EL (cell line): ENCODE measurements at regions not wholly inside any gene's neighbourhood (a gene's known extent, or its start where the extent isn't known, plus 50 kb on each side); places are given as distances from the start of the nearest gene placed in this dataset.

Source experiments
- DNase-seq: peaks from one replicate; pipeline ENCODE4 v3.0.0-alpha.2; 2016

DNA sequence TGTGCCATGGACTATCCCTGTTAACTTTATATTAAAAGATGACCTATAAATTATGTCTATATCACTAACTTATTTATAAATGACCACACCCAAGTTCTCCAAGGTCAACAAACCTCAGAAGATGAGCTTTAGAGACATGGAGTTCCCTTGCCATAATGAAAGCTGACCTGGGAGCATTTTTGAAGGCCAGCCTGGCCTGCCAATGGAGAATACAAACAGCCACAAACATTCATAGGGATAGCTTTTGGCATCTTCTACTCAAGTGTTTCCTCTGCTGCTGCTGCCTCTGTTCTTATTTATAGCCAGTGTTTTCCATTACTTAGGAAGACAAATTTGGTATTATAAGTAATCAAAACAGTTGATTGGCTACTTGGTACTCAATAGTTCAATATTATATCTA lies 117.3 kb upstream of the ADAMTS19 start:
- DNase-seq = no peak

DNA sequence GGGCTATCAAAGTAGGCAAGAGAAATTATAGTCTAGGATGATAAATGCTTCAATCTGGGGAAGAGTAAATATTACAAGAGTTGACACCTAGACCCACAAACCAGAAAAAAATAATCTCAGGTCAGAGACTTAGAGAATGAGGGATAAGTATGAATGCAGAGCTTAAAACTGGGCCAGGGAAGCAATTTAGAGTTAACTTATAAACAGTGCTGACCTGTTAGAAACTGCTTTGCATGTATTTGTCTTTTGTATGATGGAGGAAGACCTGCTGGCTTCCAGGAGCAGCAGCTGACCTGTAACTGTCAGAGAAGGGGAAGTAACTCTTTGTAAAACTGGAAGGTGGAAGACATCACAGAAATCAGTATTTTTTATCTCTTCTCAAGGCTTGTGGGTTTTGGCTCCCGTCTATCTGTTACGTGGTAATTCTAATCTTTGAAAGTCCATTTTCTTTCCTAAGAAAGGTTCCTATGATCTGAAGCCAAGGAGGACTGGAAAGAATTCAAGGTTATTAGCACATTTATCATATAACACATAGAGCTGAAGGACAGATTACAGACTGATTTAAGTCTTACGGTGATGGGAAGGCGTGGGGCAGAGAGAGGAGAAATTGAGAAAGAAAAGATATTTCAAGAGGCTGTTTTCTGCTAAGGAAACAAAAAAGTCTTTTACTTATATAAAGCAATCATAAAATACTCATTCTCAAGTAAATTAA lies 114.7 kb upstream of the ADAMTS19 start:
- DNase-seq = no peak

DNA sequence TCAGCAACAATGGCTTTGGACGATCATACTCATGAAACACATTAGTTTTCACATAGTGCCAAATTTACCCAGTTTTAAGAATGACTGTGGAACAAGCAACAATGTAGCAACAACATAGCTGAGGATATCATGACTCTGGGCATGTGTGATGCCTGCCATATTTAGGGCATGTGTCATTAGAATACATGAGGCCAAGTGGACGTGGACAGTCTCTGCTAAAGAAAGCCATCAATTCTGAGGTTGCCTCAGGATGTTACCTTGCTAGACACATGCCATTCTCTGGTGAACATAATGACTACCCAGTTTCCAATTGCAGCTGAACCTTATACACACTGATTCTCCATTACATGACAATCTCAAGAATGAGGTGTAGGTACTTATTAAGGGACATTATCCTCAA lies 103.3 kb upstream of the ADAMTS19 start:
- no peak for DNase-seq

DNA sequence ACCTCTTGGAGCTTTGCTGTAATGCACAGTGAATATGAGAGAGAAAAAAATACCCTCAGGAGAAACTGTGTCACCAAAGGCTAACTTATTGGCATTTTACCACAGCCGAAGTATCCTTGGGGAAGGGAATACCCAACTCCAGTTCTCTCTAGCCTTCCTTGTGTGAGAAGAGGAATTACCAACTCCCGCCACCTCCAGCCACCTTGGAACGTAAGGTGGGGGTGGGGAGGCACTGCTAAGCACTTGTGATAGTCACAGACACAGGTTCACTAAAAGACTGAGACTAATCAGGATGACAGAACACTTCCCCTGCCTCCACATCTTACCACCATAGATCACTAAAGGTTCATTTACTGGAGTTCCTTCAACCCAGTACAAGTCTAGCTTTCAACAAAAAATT lies 102.0 kb upstream of the ADAMTS19 start:
- DNase-seq = no peak

DNA sequence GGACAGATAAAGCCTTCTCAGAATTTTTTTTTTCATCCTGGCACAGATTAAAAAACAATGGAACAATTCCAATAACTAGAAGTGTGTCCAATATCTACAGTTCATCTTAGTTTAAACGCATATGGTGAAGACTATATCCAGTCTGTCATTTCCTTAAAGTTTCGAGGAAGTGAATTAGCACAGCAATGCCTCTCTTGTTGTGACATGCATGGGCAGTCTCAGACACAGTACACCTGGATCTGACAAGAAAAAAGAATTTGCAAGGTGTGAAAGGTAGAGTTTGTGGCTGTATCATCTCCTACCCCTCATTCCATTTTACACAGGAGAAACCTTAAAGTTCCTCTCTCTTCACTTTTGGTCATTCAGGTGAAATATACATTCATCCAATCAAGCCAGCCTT lies 100.6 kb upstream of the ADAMTS19 start:
- DNase-seq = no peak

DNA sequence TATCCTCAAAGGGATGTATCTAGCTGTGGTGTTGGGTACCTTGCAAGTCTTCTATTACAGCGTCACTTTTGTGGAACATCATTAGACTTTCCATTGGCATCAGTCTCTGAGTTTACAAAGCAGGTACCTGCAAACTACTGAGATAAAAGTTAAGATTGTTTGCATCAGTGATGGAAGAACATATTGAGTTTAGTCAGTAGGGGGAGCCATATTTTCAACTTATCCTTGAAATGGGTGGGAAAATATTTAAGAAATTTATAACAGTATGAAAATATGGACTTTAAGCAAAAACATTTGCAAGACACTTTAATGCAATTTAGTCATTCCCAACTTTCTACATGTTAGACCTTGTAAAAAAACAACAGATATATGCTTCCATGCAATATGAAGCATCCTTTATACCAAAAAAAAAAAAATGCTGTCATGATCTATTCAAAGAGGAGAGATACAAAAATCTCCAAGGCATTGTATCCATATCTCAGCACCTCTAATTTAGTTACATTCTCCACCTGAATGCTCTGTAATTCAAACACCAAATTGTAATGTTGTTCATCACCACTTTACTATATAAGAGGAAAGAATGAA lies 98.6 kb upstream of the ADAMTS19 start:
- DNase-seq = peak; percentile 8

DNA sequence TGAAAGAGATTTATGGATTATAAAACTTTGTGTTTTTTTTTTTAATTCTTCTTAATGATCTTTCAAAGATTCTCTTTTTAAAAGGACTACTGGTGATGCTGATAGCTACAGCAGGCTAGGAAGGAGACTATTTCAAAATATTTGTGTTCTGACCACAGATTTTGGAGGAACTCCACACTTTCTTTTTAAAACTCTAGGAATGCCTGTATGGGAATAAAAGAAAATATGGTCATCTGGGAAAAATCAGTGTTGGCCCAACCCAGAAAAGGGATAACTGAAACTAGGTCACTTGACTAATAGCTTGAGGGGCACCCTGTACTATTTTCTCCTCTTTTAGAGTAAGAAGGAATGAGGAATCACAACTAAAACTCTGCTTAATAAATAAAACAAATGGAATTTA lies 97.6 kb upstream of the ADAMTS19 start:
- DNase-seq = no peak

DNA sequence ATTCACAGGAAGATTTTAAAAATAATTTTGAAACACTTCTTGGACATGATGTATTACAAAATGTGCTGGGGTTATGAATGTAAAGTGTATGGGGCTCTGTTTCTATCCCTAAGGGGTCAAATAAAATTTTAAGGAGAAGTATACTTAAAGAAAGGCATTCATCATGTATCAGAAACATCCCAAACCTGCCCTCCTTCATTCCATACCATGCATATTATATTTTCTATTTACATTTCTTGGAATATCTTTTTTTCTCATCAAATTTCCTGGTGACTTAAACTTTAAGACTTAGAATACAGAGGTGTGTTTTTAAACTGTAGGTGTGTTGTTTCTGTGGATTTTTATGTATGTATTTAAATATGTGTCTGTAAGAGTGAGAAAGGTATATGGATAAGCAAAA lies 96.1 kb upstream of the ADAMTS19 start:
- DNase-seq = no peak

DNA sequence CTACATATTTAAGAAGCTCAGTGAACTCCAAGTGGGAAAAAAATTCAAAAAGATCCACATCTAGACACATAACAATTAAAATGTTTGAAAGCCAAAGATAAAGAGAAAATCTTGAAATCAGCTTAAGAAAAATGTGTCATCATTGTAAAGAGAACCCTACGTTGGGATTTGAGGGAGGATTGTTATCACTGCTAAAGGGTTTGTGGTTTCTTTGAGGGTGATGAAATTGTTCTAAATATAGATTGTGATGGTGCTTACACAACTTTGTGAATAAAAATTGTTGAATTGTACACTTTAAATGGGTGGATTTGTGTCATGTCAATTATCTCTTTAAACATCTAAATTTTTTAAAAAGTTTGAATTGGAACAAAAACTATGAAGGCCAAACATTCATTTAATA lies 92.2 kb upstream of the ADAMTS19 start:
- DNase-seq = no peak

DNA sequence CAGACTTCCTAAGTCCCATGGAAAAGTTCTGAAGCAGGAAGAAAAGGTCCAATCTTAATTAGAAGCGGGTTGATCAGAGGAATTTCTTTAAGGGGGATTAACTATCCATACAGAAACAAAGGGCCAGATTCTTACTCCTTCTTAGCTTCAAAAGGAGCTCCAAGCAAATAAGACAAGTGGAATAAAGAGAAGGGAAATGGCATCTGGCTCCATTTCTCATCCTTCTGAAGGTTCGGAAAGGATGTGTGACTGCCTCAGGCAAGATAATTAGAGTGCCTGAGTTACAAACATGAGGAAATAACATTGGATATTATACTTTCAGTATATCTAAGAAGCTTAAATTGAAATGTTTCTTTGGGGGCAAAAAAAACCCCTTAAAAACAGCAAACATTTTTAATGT lies 88.1 kb upstream of the ADAMTS19 start:
- no peak for DNase-seq

DNA sequence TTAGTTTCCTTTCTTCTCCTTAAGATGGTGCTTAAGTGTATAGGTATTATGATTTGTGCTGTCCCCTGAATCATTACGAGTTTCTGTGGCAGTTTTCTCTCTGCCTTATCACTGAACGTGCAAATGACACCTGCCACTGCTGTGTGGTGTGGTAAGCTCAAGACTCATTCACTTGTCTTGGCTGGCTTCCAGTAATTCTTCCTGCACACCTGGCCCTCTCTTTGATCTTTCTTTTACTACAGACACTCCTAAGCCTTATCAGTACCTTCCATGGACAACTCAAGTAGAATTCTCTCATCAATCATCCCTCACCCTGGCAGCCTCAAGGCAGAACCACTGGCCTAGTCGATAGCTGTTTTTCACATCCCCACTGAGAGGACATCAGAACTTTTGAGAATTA lies 82.6 kb upstream of the ADAMTS19 start:
- no peak for DNase-seq

DNA sequence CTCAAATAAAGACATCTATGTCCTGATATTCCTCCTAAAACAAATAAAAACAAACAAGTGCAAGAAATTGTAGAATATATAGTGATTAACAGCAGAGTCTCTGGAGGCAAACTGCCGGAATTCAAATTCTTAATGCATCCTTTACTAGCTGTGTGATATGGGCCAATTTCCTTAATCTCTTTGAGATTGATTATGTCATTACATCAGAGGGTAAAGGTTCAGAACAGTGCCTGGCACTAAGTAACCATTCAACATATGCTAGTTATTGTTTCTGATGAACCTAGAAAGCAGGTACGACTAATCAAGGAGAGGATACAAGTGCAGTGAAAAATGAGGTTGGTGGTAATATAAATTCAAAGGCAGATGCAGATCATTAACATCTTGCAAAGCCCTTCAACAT lies 81.1 kb upstream of the ADAMTS19 start:
- DNase-seq = no peak

DNA sequence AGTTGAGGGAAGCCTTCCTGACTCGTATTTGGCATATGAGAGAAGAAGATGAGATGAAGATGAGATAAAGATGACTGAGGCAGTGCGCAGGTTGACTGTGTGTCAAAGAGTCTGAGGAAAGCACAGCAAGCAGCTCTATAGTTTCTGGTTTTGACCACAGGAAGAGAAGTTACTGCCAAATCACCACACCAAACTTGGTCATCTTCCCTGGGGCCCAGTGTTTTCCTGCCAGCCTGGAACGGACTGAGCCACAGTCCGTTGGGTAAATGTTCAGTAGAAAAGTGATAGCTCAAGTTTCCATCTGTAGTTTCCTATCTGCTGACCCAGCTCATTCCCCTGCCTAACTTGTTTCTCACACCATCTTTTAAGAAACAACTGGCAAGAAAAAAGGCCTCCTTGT lies 80.7 kb upstream of the ADAMTS19 start:
- DNase-seq = no peak

DNA sequence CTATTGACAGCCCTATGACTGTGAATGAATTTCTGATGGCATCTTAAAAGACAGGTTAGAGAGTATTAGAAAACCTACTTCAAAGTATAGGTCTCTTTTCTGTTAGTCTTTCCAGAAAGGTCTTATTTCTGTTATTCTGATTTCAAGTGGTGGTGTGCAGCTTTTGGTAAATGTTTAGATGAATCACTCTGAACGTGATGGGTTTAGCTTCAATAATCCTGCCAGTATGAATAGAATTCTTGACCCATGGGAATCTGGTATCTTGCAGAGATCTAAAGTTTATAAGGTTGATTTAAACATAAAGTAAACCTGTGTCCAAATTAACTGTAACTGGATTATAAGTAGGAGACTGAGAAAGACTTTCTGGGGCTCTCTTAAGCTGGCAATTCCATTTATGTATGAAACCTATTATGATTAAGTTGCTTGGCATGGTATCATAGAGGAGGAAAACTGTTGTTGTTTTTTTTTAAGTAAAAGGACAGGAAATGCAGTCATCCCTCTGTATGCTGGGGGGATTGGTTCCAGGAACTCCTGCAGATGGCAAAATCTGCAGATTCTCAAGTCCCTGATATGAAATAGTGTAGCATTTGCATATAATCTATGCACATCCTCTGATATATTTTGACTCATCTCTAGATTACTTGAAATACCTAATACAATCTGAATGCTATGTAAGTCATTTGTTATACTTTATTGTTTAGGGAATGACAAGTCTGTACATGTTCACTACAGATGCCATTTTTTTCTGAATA lies 77.0 kb upstream of the ADAMTS19 start:
- peak; percentile 3 for DNase-seq

DNA sequence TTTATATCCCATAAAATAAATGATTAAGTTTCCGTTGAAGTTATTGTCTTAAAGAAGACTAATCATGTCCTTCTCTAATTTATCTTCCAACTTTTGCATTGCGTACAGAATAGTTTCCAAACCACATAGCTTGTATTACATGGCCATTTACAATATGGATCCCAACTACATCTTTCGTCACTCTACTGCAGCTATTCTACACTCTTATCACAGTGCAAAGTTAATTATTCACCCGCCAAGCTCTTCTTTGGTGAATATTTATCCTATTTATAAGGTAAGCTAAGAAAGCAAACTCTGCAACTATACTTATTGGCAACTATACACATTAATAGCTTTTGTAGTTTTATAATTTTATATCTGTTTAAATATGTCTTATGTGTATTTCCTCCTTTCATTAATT lies 75.9 kb upstream of the ADAMTS19 start:
- DNase-seq = no peak

DNA sequence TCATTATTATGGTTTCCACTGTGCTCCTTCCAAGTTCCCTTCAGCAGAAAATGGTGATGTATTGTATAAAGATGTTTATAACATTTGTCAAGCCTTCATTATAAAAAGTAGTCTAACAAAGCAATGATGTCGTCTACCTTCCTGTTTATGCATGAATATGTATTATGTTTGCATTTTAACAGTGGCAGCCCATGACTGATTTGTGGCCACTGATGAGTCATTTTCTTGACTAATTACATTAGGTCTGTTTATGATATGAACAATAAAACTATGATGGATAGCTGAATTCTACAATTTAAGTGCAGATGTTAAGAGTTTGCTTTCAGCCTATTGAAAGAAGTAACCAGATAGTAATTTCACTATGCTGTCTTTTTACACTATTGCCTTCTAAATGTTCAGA lies 75.4 kb upstream of the ADAMTS19 start:
- DNase-seq = no peak

DNA sequence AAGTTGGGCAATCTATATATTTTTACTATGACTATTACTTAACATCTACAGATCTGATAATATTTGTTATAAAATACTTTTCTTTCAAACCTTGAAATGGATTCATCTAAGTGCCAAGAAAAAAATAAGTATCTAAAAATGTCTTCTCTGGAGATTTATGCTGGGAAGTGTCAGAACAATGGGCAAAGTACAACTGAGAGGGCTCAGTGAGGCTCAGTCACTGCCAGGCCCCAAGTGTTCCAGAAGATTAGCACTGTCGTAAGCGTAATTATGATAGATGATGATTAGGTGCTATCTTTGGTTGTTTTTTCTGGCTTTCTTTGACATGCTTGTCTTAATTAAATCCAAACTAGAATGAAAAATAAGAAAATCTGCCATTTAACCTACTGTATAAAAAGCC lies 72.2 kb upstream of the ADAMTS19 start:
- DNase-seq = no peak

DNA sequence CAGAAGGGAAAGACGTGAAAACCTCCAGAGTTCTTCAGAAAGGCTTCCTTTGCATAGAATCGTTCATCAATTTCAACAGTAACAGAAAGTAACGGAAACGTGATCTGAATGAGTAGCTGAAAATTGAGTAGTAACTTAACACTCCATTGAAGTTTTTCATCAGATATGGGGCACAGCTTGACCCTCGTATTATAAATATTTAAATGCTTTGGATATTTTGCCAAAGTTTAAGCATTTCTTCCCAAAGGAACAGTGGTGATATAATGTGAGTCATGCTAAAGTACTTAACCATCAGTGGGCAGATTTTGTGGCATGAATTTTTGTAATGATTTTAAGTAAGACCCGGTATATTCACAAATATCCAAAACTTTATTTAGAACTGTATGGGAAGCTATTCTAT lies 67.4 kb upstream of the ADAMTS19 start:
- DNase-seq = no peak

DNA sequence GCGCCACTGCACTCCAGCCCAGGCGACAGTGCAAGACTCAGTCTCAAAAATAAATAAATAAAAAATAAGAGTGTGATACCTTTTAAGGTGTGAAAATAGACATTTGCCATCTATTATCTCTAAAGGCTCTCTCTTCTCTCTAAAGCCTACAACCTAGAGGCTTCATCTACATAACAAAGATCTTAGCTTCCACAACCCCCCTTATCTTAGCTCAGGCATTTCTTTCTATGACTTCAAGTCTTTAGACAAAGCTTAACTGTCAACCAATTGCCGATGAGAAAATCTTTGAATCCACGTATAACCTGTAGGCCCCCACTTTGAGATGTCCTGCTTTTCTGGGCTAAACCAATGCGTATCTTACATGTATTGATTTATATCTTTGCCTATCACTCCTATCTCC lies 64.9 kb upstream of the ADAMTS19 start:
- DNase-seq = no peak

DNA sequence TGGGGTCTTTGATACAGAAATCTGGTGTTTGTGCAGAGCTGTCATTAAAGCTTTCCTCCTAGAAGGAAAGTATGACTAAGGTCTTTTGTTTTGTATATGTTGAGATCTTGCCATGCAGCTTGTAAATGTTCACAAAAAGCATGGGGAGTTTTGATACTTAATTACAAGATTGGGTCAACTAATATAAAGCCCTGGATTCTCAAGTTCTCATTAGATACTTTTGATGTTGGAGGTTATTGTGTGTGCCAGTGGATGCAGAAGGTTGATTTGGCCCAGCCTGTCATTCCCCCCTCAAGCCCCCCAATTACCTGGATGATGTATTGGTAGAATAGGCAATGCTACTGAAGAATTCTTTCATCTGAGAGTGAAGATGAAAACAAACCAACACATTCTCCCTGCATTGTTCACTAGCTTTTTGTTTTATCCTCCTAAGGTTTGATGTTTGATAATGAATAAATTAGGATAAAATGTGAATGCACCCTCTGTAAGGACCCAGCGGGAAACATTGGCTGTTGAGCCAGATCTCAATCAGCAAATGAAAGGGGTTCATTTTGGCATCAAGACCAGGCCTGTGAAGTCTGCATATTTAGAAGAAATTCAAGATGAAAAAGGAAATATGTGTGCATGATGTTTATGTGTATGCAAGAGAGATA lies 61.9 kb upstream of the ADAMTS19 start:
- no peak for DNase-seq

DNA sequence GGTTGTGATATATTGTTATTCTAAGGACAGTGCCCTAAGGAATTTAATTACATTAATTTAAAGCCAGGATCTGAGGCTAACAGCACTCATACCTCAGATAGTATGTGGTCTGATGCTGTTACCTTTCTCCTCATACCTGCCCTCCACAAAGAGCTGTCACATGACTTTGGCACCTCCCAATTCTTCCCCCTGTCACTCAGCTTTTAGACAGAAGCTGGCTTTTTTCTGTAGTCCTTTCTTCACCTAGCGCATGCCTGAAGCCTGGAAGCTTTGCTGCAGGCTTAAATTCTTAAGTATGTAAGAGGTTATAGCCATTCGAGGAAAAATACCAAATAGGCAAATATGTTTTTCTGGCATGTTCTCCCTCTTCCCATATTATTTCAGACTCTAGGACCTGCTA lies 61.0 kb upstream of the ADAMTS19 start:
- DNase-seq = no peak

DNA sequence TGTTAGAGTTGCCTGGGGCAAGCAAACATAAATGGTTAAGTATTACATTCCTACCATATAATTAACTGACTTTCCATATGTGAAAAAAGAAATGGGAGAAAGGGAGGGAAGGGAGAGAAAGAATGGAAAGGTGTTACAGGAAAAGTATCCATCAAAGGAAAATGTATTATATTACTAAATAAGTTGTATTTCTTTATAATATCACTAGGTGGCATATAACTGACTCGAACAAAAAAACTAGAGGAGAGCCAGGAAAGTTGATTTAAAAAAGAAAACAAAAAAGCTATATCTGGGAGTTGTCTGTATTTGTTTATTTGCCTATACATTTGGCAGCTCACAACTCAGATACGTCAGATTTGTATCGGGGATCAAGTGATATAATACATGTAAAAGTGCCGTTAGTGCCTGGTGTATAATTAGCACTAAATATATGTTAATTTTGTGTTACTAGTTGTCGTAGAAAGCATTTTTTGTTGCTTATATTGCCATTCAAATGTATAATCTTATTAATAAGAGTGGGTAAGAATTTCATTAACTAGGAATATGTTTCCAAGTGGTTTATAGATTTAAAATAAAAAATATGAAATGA lies 59.6 kb upstream of the ADAMTS19 start:
- DNase-seq = no peak

DNA sequence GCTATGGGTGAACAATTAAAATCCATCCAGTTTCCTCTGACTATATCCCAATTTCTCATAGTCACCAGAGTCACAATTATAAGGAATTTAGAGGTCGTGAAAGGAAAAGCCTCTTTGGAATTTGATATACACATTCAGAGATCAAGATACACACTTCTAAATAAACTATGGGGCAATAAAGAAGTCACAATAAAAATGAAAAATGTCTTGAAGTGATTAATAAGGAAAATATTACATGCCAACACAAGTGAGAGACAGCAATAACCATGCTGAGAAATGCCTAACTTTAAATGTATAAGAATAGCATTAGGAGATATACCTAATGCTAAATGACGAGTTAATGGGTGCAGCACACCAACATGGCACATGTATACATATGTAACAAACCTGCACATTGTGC lies 54.9 kb upstream of the ADAMTS19 start:
- DNase-seq = no peak

DNA sequence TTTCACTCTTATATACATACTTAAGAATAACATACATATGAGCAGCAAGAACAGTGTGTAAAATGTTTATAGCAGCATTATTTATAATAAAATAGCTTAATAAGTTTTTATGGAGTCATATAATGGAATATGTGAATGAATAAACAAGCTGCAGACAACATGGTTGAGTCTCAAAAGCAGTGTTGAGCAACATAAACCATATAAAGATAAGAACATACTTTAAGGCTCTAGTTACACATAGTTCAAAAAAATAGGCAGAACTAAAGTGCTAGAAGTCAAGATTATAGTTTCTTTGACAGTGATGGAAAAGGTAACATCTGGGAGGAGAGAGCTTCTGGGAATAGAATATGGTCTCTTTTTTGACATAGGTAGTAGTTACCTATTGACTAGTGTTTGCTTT lies 53.7 kb upstream of the ADAMTS19 start:
- no peak for DNase-seq
